GM19467 (cell line): ENCODE measurements at regions not wholly inside any gene's neighbourhood (a gene's known extent, or its start where the extent isn't known, plus 50 kb on each side); places are given as distances from the start of the nearest gene placed in this dataset.
A peak's percentile ranks its signal among the peaks of the same experiment; 100 is the strongest.

ENCODE experiments used
- ATAC-seq: cut with Tn5 transposase; IDR thresholded peaks from one replicate; pipeline ENCODE4 v1.9.1; 2021; ENCODE audit warnings: mild to moderate bottlenecking, moderate library complexity; ENCODE audit not compliant: unreplicated experiment

- ATAC-seq, result no peak
These were observed 85.6 kb downstream of the SNAPC1 start for GRCh38 chr14:61847861-61848260.

- ATAC-seq, result no peak
These were observed 92.7 kb downstream of the SNAPC1 start for GRCh38 chr14:61854898-61855297.

GRCh38 chr14:61860294-61860918 is 98.2 kb downstream of the SNAPC1 start:
- ATAC-seq, result peak; percentile 98

- no peak for ATAC-seq
These were observed 99.2 kb downstream of the SNAPC1 start for GRCh38 chr14:61861320-61861865.

GRCh38 chr14:61864329-61864898 is 102.2 kb downstream of the SNAPC1 start:
- ATAC-seq, result no peak

- ATAC-seq, result peak; percentile 89
These were observed 105.0 kb downstream of the SNAPC1 start for GRCh38 chr14:61866932-61867920.

- ATAC-seq, result no peak
These were observed 106.6 kb downstream of the SNAPC1 start for GRCh38 chr14:61868846-61869245.

- ATAC-seq, result no peak
These were observed 107.9 kb downstream of the SNAPC1 start for GRCh38 chr14:61870163-61870562.

- peak; percentile 94 for ATAC-seq
These were observed 110.2 kb downstream of the SNAPC1 start for GRCh38 chr14:61872452-61872851.

- no peak for ATAC-seq
These were observed 113.3 kb downstream of the SNAPC1 start for GRCh38 chr14:61875483-61875882.

GRCh38 chr14:61876362-61877034 is 114.3 kb downstream of the SNAPC1 start:
- no peak for ATAC-seq

- no peak for ATAC-seq
These were observed 114.8 kb downstream of the SNAPC1 start for GRCh38 chr14:61877035-61877390.

- ATAC-seq, result no peak
These were observed 115.5 kb downstream of the SNAPC1 start for GRCh38 chr14:61877768-61878167.

- ATAC-seq, result no peak
These were observed 116.7 kb downstream of the SNAPC1 start for GRCh38 chr14:61878931-61879330.

GRCh38 chr14:61881046-61881445 is 118.8 kb downstream of the SNAPC1 start:
- ATAC-seq, result no peak

- no peak for ATAC-seq
These were observed 122.5 kb downstream of the SNAPC1 start for GRCh38 chr14:61884711-61885110.

GRCh38 chr14:61885203-61885961 is 123.2 kb downstream of the SNAPC1 start:
- no peak for ATAC-seq

- no peak for ATAC-seq
These were observed 125.4 kb downstream of the SNAPC1 start for GRCh38 chr14:61887628-61888027.

GRCh38 chr14:61889914-61890351 is 127.7 kb downstream of the SNAPC1 start:
- peak; percentile 99 for ATAC-seq

GRCh38 chr14:61891170-61891569 is 128.9 kb downstream of the SNAPC1 start:
- no peak for ATAC-seq
